H54 (cell line): ENCODE measurements at regions not wholly inside any gene's neighbourhood (a gene's known extent, or its start where the extent isn't known, plus 50 kb on each side); places are given as distances from the start of the nearest gene placed in this dataset.
"Not testable (repeated sequence)": the region's sequence is repeated elsewhere in the genome, so short reads cannot be mapped to it uniquely, and the experiment has no call there.

ENCODE experiments used
- DNase-seq: peaks from one replicate; pipeline ENCODE4 v3.0.0; 2011; ENCODE audit warnings: low spot score, mixed read lengths; ENCODE audit not compliant: insufficient read length
- FAIRE-seq: peaks from 3 replicates; lab custom pipeline; 2011; peaks lifted over from hg19 to GRCh38; lab: Jason Lieb, UNC
- POLR2A ChIP-seq: IDR thresholded peaks from 2 replicates; pipeline ENCODE4 v1.6.1; 2011; ENCODE audit warnings: low read depth, mild to moderate bottlenecking, low read length

DNA sequence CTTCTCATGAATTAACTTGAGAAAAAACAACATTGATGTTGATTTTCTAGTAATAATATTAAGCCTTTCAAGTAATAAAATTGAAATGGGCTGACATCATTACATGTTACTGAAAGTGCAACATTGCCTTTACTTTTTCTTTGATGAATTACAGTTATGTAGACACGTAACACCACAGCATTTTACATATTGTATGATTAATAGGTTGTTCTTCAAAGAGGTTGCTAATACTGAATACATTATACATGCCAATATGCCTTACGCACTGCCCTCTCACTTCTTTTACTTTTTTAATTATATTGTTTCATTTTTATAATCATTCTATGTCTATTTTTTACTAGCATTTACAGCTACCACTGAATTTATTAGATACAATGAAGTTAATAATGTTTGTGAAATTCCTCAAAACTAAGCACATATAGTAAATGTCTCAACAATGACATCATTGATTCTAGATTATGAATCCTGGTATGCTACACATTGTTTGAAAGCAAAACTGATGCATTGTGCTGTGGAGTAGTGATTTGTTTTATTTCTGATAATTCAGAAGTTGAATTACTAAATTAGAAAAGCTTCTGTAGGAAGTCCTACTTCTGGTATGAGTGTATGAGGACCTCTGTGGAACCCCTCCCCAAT is 464.4 kb upstream of the IZUMO3 start:
- no peak for TF ChIP-seq POLR2A
- FAIRE-seq (no peak), DNase-seq (no peak)

- no peak for TF ChIP-seq POLR2A
- FAIRE-seq = no peak
- DNase-seq = no peak
Observed at GRCh38 chr9:25003686-25004085, 458.0 kb upstream of the IZUMO3 start.

- DNase-seq (no peak), FAIRE-seq (no peak)
- no peak for TF ChIP-seq POLR2A
Observed at GRCh38 chr9:24986331-24986730, 440.6 kb upstream of the IZUMO3 start.

DNA sequence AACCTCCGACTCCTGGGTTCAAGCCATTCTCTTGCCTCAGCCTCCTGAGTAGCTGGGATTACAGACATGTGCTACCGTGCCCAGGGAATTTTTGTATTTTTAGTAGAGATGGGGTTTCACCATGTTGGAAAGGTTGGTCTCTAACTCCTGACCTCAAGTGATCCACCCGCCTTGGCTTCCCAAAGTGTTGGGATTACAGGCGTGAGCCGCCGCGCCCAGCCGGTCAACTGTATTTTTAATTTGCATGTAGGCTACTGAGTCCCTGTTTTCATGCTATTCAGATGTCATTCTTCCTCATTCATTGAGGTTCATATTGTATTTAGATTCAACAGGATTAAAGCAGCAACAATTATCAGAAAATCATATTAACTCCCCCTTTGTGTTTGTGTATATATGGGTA is 425.1 kb upstream of the IZUMO3 start:
- not testable (repeated sequence) for FAIRE-seq, DNase-seq

DNA sequence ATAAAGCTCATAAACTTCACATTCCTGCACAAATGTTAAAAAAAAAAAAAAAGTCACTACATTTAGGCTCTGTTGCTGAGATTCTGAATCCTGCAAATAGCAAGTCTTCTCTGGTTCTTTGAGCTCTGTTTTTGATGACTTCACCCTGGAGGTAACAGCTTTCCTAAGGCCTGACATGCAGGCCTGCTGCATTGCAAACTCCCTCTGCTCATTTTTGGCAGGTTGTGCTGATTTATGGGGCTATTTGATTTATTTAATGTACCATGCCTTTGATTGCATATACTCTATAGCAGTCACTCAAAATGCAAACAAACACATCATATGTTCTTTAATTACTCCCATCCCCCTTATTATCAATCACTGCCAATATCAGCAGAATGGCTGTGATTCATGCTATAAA is 416.1 kb upstream of the IZUMO3 start:
- DNase-seq = no peak
- no peak for FAIRE-seq
- no peak for TF ChIP-seq POLR2A

- DNase-seq = no peak
- no peak for TF ChIP-seq POLR2A
- FAIRE-seq = no peak
Observed at GRCh38 chr9:24953070-24953469, 407.4 kb upstream of the IZUMO3 start.

- DNase-seq (no peak), FAIRE-seq (no peak)
- TF ChIP-seq POLR2A = no peak
Observed at GRCh38 chr9:24939109-24939850, 393.6 kb upstream of the IZUMO3 start.

GRCh38 chr9:24936117-24936516 is 390.4 kb upstream of the IZUMO3 start:
- DNase-seq = no peak
- no peak for FAIRE-seq
- TF ChIP-seq POLR2A = no peak

DNA sequence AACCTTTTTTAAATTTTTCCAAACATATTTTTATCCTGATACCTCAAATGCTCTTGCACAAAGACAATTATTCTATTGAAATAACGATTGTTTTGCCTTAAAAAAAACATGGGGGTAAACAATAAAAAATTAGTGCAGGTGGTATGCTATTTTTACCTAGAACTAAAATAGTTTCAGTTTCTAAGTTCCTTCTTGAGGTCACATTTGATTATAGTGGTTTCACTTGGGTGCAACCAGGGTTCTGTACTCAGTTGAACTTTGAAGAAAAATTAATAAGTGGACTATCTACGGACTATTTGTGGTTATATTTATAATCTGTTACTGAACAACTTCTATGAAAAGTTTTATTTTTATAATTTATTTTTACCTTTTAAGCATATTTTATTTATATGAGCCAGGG is 387.1 kb upstream of the IZUMO3 start:
- FAIRE-seq (no peak), DNase-seq (no peak)
- TF ChIP-seq POLR2A = no peak

- no peak for FAIRE-seq
- no peak for TF ChIP-seq POLR2A
- DNase-seq = no peak
Observed at GRCh38 chr9:24931894-24932293, 386.2 kb upstream of the IZUMO3 start.

DNA sequence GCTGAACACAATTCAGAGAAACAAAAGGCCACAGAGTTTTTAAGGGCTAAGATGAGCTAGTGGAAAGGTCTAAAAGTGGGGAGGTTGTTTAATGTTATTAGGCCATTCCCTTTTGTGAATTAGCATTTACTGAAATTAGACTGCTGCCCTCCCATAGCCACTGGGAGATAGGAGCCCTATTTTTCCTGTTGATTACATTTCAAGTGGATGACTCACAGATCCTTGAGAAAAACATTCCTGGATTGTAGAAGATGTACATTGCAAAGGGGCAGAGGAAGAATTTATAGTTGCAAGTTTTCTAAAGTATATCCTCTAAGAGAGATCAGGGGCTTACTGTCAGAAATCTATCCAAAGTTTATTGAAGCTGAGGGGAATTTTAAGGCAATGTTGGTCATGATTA is 367.1 kb upstream of the IZUMO3 start:
- DNase-seq (peak; percentile 1), FAIRE-seq (no peak)
- no peak for TF ChIP-seq POLR2A

DNA sequence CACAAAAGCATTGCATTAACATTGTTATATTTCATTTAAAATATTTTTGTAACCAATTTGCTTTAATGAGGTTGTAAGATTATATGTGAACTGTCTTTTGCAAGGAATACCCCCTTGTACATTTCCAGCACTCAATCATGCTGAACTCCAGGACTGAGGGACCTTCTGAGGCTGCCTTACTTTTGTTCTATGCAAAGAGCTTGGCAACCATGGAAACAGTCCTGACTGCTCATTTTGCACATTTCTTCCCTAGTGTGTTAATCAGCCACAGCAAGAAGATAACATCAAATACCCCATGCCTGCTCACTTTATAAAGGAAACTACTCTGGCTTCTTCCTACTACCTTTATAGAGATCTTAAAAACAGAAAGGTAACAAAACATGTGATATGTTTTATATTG is 355.6 kb upstream of the IZUMO3 start:
- DNase-seq (no peak), FAIRE-seq (no peak)
- TF ChIP-seq POLR2A = no peak

GRCh38 chr9:24900179-24900578 is 354.5 kb upstream of the IZUMO3 start:
- TF ChIP-seq POLR2A = no peak
- FAIRE-seq (no peak), DNase-seq (no peak)

DNA sequence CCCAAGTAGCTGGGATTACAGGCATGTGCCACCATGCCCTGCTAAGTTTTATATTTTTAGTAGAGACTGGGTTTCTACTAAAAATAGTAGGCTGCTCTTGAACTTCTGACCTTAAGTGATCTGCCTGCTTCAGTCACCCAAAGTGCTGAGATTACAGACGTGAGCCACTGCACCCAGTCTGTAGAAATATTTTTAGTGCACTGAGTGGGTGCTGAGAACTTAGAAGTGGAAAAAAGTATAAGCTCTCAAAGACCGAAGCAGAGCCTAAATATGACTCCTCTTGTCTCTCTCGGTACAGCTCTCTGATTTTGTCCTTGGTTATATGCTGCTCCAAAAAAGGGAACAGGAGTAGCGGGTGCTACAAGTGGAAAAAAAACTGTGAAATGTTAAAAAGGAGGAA is 353.8 kb upstream of the IZUMO3 start:
- FAIRE-seq (no peak), DNase-seq (no peak)
- TF ChIP-seq POLR2A = no peak

- TF ChIP-seq POLR2A = no peak
- no peak for FAIRE-seq
Observed at GRCh38 chr9:24897826-24898225, 352.1 kb upstream of the IZUMO3 start.

More at GRCh38 chr9:24897826-24898225, 352.1 kb upstream of the IZUMO3 start:
- no peak for DNase-seq
